Gastroesophageal sphincter (tissue), 3 donors: ENCODE measurements at regions not wholly inside any gene's neighbourhood (a gene's known extent, or its start where the extent isn't known, plus 50 kb on each side); places are given as distances from the start of the nearest gene placed in this dataset.
"Not testable (repeated sequence)": the region's sequence is repeated elsewhere in the genome, so short reads cannot be mapped to it uniquely, and the experiment has no call there.

Source experiments
- EP300 ChIP-seq: sonication (generic); formaldehyde crosslinking; IDR thresholded peaks from one replicate; pipeline ENCODE4 v1.6.1; 2017; ENCODE audit warnings: antibody characterized with exemption, mild to moderate bottlenecking
- POLR2A ChIP-seq, 2 donors: fragments of 450-650 bp; IDR thresholded peaks; one replicate each; pipeline ENCODE4 v1.6.1; 2017; ENCODE audit warnings: antibody characterized with exemption in 2 of 2, mild to moderate bottlenecking in 2 of 2, moderate library complexity in 1 of 2
- POLR2AphosphoS5 ChIP-seq: sonication (generic); formaldehyde crosslinking; IDR thresholded peaks from one replicate; pipeline ENCODE4 v1.6.1; 2017; ENCODE audit warnings: antibody characterized with exemption
- TF ChIP-seq, protein P1 (sequence below), 4 experiments: fragments of 200-600 bp in 2 of 4; fragments of 450-650 bp in 2 of 4; sonication (generic) in 1 of 4; IDR thresholded peaks; one replicate each; pipeline ENCODE4 v1.5.1; 2017 to 2019; ENCODE audit warnings: antibody characterized with exemption in 4 of 4, mild to moderate bottlenecking in 2 of 4, moderate library complexity in 2 of 4

DNA sequence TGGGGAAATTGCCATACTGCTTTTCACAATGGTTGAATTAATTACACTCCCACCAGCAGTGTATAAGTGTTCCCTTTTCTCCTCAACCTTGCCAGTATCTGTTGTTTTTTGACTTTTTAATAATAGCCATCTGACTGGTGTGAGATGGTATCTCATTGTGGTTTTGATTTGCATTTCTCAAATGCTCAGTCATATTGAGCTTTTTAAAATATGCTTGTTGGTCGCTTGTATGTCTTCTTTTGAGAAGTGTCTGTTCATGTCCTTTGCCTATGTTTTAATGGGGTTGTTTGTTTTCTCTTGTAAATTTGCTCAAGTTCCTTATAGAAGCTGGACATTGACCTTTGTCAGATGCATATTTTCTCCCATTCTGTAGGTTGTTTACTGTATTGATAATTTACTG lies 75.4 kb upstream of the ARX start:
- TF ChIP-seq, protein P1, sequence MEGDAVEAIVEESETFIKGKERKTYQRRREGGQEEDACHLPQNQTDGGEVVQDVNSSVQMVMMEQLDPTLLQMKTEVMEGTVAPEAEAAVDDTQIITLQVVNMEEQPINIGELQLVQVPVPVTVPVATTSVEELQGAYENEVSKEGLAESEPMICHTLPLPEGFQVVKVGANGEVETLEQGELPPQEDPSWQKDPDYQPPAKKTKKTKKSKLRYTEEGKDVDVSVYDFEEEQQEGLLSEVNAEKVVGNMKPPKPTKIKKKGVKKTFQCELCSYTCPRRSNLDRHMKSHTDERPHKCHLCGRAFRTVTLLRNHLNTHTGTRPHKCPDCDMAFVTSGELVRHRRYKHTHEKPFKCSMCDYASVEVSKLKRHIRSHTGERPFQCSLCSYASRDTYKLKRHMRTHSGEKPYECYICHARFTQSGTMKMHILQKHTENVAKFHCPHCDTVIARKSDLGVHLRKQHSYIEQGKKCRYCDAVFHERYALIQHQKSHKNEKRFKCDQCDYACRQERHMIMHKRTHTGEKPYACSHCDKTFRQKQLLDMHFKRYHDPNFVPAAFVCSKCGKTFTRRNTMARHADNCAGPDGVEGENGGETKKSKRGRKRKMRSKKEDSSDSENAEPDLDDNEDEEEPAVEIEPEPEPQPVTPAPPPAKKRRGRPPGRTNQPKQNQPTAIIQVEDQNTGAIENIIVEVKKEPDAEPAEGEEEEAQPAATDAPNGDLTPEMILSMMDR (IDR thresholded peaks at IDR 0.05), result not testable (repeated sequence)
- not testable (repeated sequence) for TF ChIP-seq POLR2A (IDR thresholded peaks at IDR 0.05); EP300; POLR2AphosphoS5
